GM18505 (cell line): ENCODE measurements at regions not wholly inside any gene's neighbourhood (a gene's known extent, or its start where the extent isn't known, plus 50 kb on each side); places are given as distances from the start of the nearest gene placed in this dataset.

Source experiments
- ATAC-seq: cut with Tn5 transposase; IDR thresholded peaks from one replicate; pipeline ENCODE4 v1.9.1; 2021; ENCODE audit not compliant: unreplicated experiment
- POLR2A ChIP-seq: IDR thresholded peaks from 4 replicates; pipeline ENCODE4 v1.6.1; 2011; ENCODE audit warnings: borderline replicate concordance; ENCODE audit not compliant: insufficient read depth, insufficient read length; ENCODE audit errors: extremely low read depth

GRCh38 chr13:68523838-68524424 is 1293.8 kb upstream of the PCDH9 start:
- TF ChIP-seq POLR2A: no peak
- ATAC-seq: no peak

- TF ChIP-seq POLR2A: no peak
- ATAC-seq: no peak
These were observed 1292.0 kb upstream of the PCDH9 start for GRCh38 chr13:68522184-68522583.

- no peak for ATAC-seq
- no peak for TF ChIP-seq POLR2A
These were observed 1279.8 kb upstream of the PCDH9 start for GRCh38 chr13:68509734-68510621.

- no peak for TF ChIP-seq POLR2A
- no peak for ATAC-seq
These were observed 1276.9 kb upstream of the PCDH9 start for GRCh38 chr13:68506888-68507551.

GRCh38 chr13:68490594-68490993 is 1260.5 kb upstream of the PCDH9 start:
- ATAC-seq: no peak
- no peak for TF ChIP-seq POLR2A

- TF ChIP-seq POLR2A: no peak
- ATAC-seq: no peak
These were observed 1251.0 kb upstream of the PCDH9 start for GRCh38 chr13:68481130-68481529.

GRCh38 chr13:68473834-68474326 is 1243.7 kb upstream of the PCDH9 start:
- no peak for ATAC-seq
- no peak for TF ChIP-seq POLR2A

GRCh38 chr13:68467160-68467559 is 1237.0 kb upstream of the PCDH9 start:
- ATAC-seq: no peak

GRCh38 chr13:68440874-68441273 is 1210.7 kb upstream of the PCDH9 start:
- no peak for TF ChIP-seq POLR2A
- no peak for ATAC-seq

More at GRCh38 chr13:68467160-68467559, 1237.0 kb upstream of the PCDH9 start:
- TF ChIP-seq POLR2A: no peak

- no peak for TF ChIP-seq POLR2A
- ATAC-seq: no peak
These were observed 1209.7 kb upstream of the PCDH9 start for GRCh38 chr13:68439817-68440216.

GRCh38 chr13:68428292-68428691 is 1198.2 kb upstream of the PCDH9 start:
- TF ChIP-seq POLR2A: no peak
- no peak for ATAC-seq

GRCh38 chr13:68417801-68418200 is 1187.7 kb upstream of the PCDH9 start:
- ATAC-seq: no peak

GRCh38 chr13:68410007-68410406 is 1179.9 kb upstream of the PCDH9 start:
- ATAC-seq: no peak
- no peak for TF ChIP-seq POLR2A

More at GRCh38 chr13:68417801-68418200, 1187.7 kb upstream of the PCDH9 start:
- no peak for TF ChIP-seq POLR2A
